ENCODE measurements at regions not wholly inside any gene's neighbourhood (a gene's known extent, or its start where the extent isn't known, plus 50 kb on each side); places are given as distances from the start of the nearest gene placed in this dataset.

- Histone ChIP-seq H3K27me3 (ENCODE audit: insufficient read depth, poor library complexity, severe bottlenecking) (no peaks in the 10 kb centered on the region), H3K4me3 (replicated peaks; ENCODE audit: insufficient read depth, low read length) (no peak overlapping the region), H3K27ac (replicated peaks) (no peak overlapping the region)
- no peak for DNase-seq (ENCODE audit: low read depth in 1 of 2, low spot score in 1 of 2)
- TF ChIP-seq SPI1 (IDR thresholded peaks at IDR 0.05; ENCODE audit: borderline replicate concordance, low read depth), result no peak
- no peak for TF ChIP-seq POLR2AphosphoS5 (IDR thresholded peaks at IDR 0.05; ENCODE audit: low read depth)
- TF ChIP-seq GABPA (IDR thresholded peaks at IDR 0.05; ENCODE audit: low read depth), result no peak
- TF ChIP-seq CTCF (IDR thresholded peaks at IDR 0.05; ENCODE audit: insufficient read depth, low read length), result no peak
- no peak for TF ChIP-seq REST (IDR thresholded peaks at IDR 0.05; ENCODE audit: insufficient replicate concordance, low read depth)
Observed at GRCh38 chr12:111012918-111013317, 92.5 kb upstream of the MYL2 start.

GRCh38 chr12:111011999-111012600 is 91.7 kb upstream of the MYL2 start:
- Histone ChIP-seq H3K27me3 (ENCODE audit: insufficient read depth, poor library complexity, severe bottlenecking) (peaks cover 2% of the 10 kb centered on the region), H3K27ac (replicated peaks) (no peak overlapping the region), H3K4me3 (replicated peaks; ENCODE audit: insufficient read depth, low read length) (no peak overlapping the region)
- no peak for TF ChIP-seq SPI1 (IDR thresholded peaks at IDR 0.05; ENCODE audit: borderline replicate concordance, low read depth)
- no peak for TF ChIP-seq CTCF (IDR thresholded peaks at IDR 0.05; ENCODE audit: insufficient read depth, low read length)
- DNase-seq (ENCODE audit: low read depth in 1 of 2, low spot score in 1 of 2), result no peak

GRCh38 chr12:111010916-111011657 is 90.7 kb upstream of the MYL2 start:
- no peak for DNase-seq (ENCODE audit: low read depth in 1 of 2, low spot score in 1 of 2)
- peaks cover 2% of the 10 kb centered on the region for H3K27me3 ChIP-seq (ENCODE audit: insufficient read depth, poor library complexity, severe bottlenecking)
- TF ChIP-seq CTCF (IDR thresholded peaks at IDR 0.05; ENCODE audit: insufficient read depth, low read length), result no peak
- no peak for TF ChIP-seq SPI1 (IDR thresholded peaks at IDR 0.05; ENCODE audit: borderline replicate concordance, low read depth)
- no peak for TF ChIP-seq POLR2AphosphoS5 (IDR thresholded peaks at IDR 0.05; ENCODE audit: low read depth)
- no peak for TF ChIP-seq REST (IDR thresholded peaks at IDR 0.05; ENCODE audit: insufficient replicate concordance, low read depth)
- TF ChIP-seq GABPA (IDR thresholded peaks at IDR 0.05; ENCODE audit: low read depth), result no peak
- H3K27ac ChIP-seq (replicated peaks), result no peak overlapping the region
- no peak overlapping the region for H3K4me3 ChIP-seq (replicated peaks; ENCODE audit: insufficient read depth, low read length)

All from HL-60 (cell line).